ENCODE measurements at regions not wholly inside any gene's neighbourhood (a gene's known extent, or its start where the extent isn't known, plus 50 kb on each side); places are given as distances from the start of the nearest gene placed in this dataset.

DNA sequence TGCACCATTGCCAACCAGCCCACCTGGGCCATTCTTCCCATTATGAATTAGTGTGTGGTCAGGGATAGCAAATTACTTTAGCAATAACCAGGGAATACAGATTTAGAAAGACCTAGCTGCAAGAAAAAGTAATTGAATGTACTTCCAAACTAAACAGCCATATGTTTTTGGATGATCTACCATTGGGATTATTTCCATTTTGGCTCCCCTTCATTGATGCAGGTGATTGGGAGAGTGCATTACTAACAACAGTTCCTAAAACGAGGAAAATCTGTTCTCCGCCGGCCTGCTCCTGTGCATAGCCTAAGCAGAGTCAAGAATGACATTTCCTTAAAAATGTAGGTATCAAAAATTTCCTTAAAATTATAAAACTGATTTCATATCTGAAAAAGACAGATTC, 58.5 kb downstream of the MAIP1 start:
- DNase-seq, result no peak

GRCh38 chr2:200021449-200022114, 66.2 kb downstream of the MAIP1 start:
- no peak for DNase-seq

DNA sequence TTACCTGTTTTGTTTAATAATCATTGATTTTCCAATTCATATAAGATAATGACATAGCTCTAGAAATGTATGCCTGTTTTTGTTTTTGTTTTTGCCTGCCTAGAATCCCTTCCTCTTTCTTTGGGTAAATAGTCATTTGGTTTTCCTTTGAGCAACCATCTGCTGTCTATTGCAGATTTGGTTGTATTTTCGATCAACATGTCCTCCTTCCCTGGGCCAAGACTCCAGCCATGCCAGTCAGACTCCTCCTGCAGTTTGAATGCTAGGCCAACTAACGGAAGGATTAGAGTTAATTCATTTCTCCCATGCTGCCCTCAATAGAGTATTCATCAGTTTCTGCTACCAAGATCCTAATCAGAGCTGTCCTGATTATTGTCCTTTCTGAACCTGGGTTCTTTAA, 67.1 kb downstream of the MAIP1 start:
- DNase-seq, result no peak

- DNase-seq, result no peak
These were observed 68.2 kb downstream of the MAIP1 start for GRCh38 chr2:200023570-200023969.

DNA sequence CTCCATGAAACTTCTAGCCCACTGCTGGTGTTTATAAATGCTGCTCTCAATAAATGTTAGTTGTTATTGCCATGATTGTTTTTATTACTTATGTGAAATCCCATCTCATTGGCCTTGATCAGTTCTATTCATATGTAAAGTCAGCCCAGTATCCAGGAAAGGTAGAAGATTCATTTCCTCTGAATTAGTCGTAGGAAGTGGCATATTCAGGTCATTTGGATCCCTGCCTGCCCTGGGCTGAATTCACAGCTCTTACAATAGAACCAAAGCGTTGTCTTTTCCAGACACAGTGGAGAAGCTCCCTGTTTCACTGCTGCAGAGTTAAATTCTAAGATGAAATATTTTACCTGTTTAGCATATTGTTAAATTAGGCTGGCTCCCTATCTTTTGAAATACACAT, 70.3 kb downstream of the MAIP1 start:
- DNase-seq, result no peak

GRCh38 chr2:200026332-200027230, 71.2 kb downstream of the MAIP1 start:
- DNase-seq, result no peak

DNA sequence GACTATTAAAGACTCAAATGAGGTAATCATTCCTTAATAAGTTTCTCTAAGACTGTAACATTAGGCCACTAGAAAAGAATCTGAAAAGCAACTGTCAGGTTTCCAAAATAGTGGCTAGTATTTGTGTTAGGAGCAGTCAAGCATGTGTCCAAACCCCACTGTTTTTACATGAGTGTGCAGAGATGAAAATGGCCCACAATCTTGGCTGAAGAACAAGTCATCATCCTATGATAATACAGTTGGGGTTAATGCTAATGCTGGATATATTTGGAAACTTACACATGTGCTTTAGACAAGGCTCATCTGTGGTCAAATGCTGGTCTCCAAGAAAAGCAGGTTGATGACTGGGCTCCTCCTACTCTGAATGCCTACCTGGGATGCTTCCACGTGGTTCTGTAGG, 73.6 kb downstream of the MAIP1 start:
- DNase-seq, result no peak

GRCh38 chr2:200032895-200033294, 77.5 kb downstream of the MAIP1 start:
- DNase-seq, result no peak

DNA sequence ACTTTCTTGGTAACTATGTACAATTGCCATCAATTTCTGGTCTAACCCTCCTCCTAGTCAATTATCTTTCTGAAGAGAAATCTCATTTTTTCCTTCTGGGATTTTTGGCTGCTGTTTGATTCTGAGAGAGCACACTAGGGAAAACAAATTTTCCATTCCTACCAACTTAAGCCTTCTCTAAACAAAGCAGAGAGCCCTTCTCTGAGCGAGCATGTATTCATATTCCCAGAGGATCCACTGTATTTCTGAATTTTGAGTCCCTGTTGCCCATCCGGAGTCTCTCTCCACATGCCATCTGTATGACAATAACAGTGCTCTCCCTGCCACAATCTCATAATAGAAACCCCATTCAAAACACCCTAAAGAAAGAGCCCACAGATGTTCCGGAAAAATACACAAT, 78.5 kb downstream of the MAIP1 start:
- no peak for DNase-seq

- DNase-seq, result no peak
These were observed 79.4 kb downstream of the MAIP1 start for GRCh38 chr2:200034816-200035215.

GRCh38 chr2:200039724-200040650, 84.6 kb downstream of the MAIP1 start:
- no peak for DNase-seq

DNA sequence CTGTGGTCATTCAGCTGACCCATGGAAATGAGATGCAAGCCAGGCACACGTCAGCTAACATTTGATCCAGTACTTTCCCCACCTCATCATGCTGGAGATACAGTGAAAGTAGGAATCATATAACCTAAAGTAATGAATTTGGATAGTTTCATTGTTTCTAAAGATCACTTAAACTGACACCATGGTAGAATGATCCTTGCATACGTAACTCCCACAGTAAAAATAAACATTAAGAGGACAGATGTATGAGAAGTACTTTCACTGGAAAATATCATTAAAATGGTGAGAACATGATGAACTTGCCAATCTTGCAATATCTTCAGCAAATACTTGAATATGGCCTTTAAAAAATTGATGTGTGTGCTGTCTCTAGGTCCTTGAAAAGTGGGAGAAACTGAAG, 85.4 kb downstream of the MAIP1 start:
- DNase-seq, result no peak

- no peak for DNase-seq
These were observed 86.3 kb downstream of the MAIP1 start for GRCh38 chr2:200041639-200042038.

- no peak for DNase-seq
These were observed 86.8 kb downstream of the MAIP1 start for GRCh38 chr2:200042102-200042735.

GRCh38 chr2:200042944-200043343, 87.6 kb downstream of the MAIP1 start:
- DNase-seq, result no peak

- DNase-seq, result no peak
These were observed 89.1 kb downstream of the MAIP1 start for GRCh38 chr2:200044453-200044852.

- DNase-seq, result no peak
These were observed 93.0 kb downstream of the MAIP1 start for GRCh38 chr2:200048421-200048820.

DNA sequence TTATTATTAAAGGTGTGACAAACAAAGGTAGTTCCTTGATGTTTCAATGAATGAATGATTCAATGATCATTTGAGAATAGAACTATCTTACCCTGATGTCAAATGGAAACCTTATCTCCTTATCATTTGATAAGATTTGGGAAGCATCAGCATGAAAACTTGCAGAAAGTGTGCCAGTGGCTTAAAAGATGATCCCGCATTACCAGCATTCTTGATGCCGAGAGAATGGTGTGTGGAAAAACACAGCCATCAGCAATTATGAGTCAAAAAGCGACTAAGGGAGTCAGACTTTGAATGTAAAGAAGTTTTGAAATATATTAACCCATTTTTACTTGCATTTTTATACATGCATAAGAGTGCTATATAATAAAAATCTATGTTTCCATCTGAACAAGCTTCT, 93.7 kb downstream of the MAIP1 start:
- DNase-seq, result no peak

DNA sequence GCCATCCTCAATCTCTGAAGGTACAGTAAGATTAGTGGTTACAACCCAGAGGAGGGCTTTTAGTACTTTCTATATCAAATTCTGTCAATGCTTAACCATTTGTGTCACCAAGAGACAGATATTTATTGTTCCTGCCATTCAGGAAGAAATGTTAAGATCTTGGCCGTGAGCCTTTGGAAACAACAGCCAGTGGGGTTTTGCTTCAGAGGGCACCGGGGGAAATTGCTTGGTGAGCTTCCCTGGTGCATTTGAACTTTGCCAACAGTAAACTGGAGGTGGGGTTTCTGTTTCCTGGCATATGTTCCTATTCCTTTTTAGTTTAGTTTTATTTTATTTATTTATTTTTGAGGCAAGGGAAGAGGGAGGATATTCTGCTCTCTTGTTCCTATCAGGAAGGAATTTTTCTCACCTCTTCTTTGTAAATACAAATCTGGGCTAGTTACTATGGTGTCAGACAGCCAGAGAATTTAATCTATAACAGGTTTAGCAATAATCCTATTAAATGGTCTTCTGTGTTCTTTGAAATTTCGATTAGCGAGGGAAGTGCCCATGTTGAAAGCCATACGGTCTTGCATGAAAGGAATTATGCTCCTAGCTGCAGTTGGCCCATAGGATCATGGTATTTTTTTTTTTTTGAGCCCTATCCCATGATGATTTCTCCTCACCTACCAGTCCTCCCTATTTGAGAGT, 95.7 kb downstream of the MAIP1 start:
- no peak for DNase-seq

DNA sequence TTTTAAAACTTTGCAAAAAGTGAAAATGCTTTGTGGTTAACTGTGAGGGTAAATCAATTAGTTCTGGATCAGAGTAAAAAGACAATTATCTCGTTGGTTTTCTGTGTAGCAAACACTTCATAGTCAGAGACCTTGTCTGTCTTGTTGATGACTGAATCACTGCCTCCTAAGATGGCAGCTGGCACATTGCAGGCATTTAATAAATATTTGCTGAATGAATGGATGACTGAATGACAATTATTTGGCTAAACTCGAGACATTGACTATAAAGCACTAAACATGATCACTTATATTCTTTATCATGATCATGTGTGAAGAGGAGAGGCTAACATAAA, 96.2 kb downstream of the MAIP1 start:
- DNase-seq, result no peak

DNA sequence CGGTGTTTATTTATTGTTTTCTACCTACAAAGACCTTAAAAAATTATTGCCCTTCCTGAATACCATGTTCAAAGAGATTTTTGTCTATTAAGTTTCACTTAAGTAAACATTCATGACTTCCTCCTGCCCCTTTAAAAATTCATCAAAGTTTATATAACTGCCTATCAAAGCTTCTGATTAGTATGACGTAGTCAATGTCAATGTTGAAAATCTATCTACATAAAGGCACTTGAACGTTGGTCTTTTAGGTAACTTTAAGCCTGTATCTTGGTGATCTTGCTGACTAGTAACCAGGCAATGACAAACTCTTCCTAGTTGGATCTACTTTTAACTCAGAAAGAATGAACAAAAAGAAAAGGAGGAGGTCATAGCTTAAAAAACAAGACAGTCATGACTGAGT, 97.2 kb downstream of the MAIP1 start:
- no peak for DNase-seq

All from islet precursor cell (in vitro differentiated cells).